ENCODE measurements at regions not wholly inside any gene's neighbourhood (a gene's known extent, or its start where the extent isn't known, plus 50 kb on each side); places are given as distances from the start of the nearest gene placed in this dataset.

GRCh38 chr4:157961229-157961990 lies 211.4 kb downstream of the GASK1B start:
- DNase-seq, result no peak

- DNase-seq, result no peak
These were observed 214.9 kb downstream of the GASK1B start for GRCh38 chr4:157957905-157958304.

DNA sequence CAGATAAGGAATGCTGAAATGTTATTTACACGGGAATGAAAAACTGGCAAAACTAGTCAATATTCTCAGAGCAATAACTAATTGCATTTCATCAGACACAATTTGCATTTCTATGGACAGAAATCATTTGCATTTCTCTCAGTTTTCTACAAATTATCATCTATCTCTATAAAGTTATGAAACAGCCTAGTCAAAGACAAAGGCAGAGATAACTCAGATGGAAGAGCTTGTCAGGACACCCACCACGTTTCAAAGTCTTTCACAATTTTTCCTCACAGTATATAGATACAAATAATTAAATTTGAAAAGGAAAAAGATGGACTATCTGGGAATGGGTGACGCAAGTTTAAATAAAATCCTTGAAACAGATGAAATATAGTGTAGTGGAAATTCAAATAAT lies 230.8 kb downstream of the GASK1B start:
- DNase-seq, result no peak

GRCh38 chr4:157934151-157934550 lies 238.7 kb downstream of the GASK1B start:
- DNase-seq, result no peak

- DNase-seq, result no peak
These were observed 239.9 kb downstream of the GASK1B start for GRCh38 chr4:157932936-157933335.

DNA sequence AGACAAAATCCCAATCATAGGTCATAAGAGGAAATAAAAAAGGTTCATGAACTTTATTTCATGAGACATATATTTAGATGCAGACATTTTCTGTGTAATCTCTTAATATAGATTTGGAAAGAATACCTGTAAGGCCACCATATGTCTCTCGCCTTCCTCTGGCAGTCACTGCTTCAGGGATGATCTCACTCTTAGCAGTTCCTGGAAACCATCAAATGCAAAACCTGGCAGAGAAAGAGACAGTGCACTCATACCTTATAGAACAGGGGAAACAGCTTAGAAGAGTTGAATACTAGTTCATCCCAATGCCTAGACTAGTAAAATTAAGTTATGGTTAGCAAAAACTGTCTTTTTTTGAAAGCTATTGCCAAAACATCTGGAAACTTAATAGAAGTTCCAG lies 243.3 kb downstream of the GASK1B start:
- no peak for DNase-seq

- DNase-seq, result no peak
These were observed 254.6 kb downstream of the GASK1B start for GRCh38 chr4:157918036-157918832.

GRCh38 chr4:157912212-157912611 lies 260.6 kb downstream of the GASK1B start:
- no peak for DNase-seq

GRCh38 chr4:157911662-157912061 lies 261.2 kb downstream of the GASK1B start:
- no peak for DNase-seq

- no peak for DNase-seq
These were observed 264.1 kb downstream of the GASK1B start for GRCh38 chr4:157908691-157909090.

GRCh38 chr4:157908031-157908430 lies 264.8 kb downstream of the GASK1B start:
- DNase-seq, result no peak

GRCh38 chr4:157907226-157907946 lies 265.4 kb downstream of the GASK1B start:
- no peak for DNase-seq

- no peak for DNase-seq
These were observed 273.8 kb downstream of the GASK1B start for GRCh38 chr4:157898836-157899605.

- DNase-seq, result no peak
These were observed 274.9 kb downstream of the GASK1B start for GRCh38 chr4:157897855-157898370.

DNA sequence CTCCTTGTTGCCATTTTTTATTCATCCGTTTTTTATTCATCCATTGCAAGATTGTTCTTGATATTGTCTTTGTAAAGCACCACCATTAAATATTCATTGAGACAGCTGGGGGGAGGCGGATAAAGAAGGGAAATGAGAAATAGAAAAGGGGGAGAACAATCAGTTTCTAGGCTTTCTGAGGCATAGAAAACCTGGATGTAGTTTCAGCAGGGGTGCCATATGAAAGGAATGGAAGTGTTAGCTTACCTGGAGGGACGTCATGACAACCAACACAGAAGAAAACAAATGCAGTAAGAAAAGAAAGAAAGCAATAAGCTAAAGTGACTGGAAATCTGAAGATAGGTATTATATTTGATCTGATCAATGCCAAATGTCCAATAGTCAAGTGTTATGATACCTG lies 276.1 kb downstream of the GASK1B start:
- no peak for DNase-seq

GRCh38 chr4:157895205-157895604 lies 277.6 kb downstream of the GASK1B start:
- DNase-seq, result no peak

DNA sequence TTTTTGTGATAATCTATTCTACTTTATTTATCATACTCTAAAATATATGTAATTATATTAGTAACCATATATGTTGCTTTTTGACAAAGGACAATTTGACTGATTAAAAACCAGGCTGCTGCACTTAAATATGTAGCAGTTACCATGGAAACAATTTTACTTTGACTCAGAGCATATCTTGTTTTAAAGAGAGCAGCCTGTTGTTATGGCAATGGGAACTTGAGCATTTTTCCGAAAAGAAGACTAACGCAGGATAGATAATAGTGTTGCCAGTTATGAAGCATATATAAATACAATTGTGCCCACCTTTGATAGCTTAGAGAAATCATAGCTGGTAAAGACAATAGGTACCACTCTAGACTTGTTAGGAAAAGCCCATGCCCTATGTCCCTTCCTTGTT lies 283.0 kb downstream of the GASK1B start:
- DNase-seq, result no peak

- no peak for DNase-seq
These were observed 284.5 kb downstream of the GASK1B start for GRCh38 chr4:157888281-157888680.

- no peak for DNase-seq
These were observed 285.5 kb downstream of the GASK1B start for GRCh38 chr4:157887316-157887715.

DNA sequence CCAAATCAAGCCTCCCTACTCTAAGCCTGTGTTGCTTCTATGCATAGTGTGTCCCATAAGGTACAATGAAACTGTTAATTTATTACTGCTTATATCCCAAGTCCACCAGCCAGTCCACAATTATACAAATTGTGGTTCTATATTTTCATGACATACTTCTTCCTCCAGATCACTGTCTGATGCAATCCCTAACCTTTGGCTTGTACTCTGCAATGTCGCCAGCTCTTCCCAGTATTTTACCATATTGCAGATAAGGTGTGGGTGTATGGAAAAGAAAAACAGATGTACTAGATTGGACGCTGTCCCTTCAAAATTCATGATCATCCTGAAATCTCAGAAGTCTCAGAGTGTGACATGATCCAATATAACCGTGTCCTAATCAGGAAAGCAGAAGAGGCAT lies 286.2 kb downstream of the GASK1B start:
- no peak for DNase-seq

DNA sequence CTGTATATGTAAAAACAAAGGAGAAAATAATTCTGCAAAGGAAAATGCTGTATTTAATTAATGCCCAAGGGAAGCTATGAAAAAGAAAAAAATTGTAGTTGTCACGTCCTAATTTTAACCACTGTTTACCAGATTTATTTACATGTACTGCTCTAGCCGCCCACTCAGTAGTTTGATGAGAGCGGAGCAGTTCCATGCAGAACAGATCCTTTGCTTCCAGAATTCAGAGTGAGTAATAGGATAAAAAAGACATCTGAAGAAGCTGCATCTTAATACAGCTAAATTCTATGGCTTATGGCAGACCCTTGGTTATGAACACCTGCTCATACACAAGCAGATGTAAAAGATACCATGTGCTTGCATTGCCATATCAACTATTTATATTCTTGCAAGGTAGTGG lies 287.0 kb downstream of the GASK1B start:
- DNase-seq, result no peak

GRCh38 chr4:157882901-157883300 lies 289.9 kb downstream of the GASK1B start:
- DNase-seq, result no peak

DNA sequence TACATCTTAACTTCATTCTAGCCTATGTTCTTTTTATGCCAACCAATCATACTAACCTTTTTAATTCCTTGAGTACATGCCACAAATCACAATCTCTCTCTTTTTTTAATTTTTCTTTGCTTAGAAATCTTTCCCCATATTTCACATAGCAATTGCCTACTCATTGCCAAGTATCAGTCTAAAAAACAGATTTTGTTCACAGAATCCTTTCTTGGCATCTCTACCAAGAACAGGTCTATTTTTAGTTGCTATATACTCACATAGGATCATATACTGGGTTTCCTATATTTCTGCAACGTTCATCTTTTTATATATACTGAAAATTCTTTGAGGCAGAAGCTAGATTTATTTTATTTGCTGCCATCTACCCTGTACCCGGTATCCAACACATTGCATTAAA lies 292.1 kb downstream of the GASK1B start:
- no peak for DNase-seq
